GM21528 (cell line): ENCODE measurements at regions not wholly inside any gene's neighbourhood (a gene's known extent, or its start where the extent isn't known, plus 50 kb on each side); places are given as distances from the start of the nearest gene placed in this dataset.

ENCODE experiments used
- ATAC-seq: cut with Tn5 transposase; IDR thresholded peaks from one replicate; pipeline ENCODE4 v1.9.1; 2021; ENCODE audit warnings: mild to moderate bottlenecking, moderate library complexity; ENCODE audit not compliant: unreplicated experiment, low FRiP score

DNA sequence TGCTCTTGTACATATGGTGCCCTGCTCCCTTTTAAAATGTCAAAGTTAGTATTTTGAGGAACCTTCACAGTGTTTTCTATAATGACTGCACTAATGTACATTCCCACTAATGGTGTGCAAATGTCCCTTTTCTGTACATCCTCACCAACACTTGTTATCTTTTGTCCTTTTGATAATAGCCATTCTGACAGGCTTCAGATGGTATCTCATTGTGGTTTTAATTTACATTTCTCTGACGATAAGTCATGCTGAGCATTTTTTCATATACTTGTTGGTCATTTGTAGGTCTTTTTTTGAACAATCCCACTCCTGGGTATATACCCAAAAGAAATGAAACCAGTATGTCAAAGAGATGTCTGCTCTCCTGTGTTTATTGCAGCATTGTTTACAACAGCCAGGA is 268.3 kb downstream of the FBXO15 start:
- no peak for ATAC-seq

- no peak for ATAC-seq
These were observed 278.5 kb downstream of the FBXO15 start for GRCh38 chr18:73869182-73869581.

GRCh38 chr18:73861771-73862170 is 285.9 kb downstream of the FBXO15 start:
- ATAC-seq = no peak

GRCh38 chr18:73859837-73860397 is 287.7 kb downstream of the FBXO15 start:
- ATAC-seq = no peak

DNA sequence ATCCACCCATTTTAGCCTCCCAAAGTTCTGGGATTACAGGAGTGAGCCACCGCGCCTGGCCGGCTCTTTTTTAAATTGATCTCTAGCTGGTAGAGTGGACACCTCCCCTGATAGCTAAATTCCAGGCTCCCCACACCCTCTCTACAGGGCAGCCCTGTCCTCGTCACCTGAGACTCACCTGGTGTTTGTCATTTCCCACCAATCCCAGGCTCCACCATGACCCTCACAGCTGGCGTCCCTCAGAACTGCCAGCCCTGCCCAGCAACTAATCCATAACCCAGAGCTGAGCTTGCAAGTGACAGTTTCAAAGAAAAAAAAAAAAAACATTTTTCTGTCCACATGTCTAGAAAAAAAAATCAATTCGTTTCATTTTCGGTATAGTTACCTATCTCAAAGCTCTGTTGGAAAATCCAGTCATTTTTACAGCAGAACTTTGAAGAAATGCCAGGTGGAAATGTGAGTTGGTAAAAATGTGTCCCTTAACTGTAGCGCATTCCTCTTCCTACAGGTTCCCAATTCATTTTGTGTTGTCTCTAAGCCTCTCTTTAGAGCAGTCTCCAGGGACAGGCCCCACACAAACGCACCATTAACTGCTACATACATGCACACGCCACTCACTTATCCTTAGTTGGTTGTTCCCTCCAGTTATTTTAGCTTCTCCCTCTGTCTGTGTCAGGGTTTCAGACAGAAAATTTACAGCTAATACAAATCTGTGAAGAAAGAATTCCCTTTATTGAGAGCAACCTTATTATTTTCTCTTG is 294.7 kb downstream of the FBXO15 start:
- no peak for ATAC-seq

- no peak for ATAC-seq
These were observed 296.9 kb downstream of the FBXO15 start for GRCh38 chr18:73850782-73851181.

- no peak for ATAC-seq
These were observed 299.0 kb downstream of the FBXO15 start for GRCh38 chr18:73848656-73849055.

GRCh38 chr18:73843455-73843854 is 304.2 kb downstream of the FBXO15 start:
- ATAC-seq = no peak

GRCh38 chr18:73842795-73843394 is 304.7 kb downstream of the FBXO15 start:
- peak; percentile 87 for ATAC-seq

DNA sequence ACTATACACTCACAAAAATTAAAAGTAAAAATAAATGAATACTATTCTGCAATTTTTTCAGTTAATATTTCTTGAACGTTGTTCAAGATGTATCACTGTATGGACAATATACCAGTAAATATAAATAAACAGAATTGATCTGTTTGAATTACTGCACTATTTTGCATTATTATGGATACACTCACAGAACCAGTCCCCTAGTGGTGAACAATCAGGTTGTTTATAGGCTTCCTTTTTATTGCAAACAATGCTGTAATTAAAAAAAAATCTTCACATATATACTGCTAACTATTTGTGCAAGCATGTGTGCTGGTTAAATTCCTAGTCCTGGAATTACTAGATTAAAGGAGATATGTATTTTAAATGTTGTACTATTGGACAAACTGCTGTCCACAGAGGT is 306.0 kb downstream of the FBXO15 start:
- no peak for ATAC-seq

DNA sequence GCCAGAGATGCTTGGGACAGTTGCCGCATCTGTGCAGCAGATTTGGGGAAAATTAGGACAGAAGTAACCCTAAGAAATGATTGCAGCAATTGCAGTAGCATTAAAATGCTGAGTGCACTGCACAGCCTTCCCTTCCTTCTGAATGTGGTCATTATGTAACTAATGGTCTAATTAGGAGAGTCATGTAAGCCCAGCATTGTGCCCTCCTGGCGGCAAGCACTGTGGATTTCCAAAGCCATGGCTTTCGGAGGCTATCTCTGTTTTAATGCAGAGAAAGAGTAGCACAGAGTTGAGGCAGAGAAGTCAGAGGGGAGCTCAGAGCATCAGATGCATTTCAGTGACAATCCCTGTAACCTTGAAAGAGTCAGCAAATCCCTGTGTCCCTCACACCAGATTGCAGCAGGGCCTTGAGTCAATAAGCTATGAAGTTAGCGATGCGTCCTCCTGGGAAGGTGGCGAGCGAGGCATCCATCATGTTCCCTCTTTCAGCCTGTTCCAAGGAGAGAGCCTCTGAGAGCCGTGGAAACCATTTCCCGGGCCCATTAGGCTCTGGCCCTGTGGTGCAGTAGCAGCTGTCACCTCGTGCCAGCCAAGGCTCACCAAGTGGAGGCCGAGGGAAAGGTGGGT is 307.2 kb downstream of the FBXO15 start:
- ATAC-seq = no peak

DNA sequence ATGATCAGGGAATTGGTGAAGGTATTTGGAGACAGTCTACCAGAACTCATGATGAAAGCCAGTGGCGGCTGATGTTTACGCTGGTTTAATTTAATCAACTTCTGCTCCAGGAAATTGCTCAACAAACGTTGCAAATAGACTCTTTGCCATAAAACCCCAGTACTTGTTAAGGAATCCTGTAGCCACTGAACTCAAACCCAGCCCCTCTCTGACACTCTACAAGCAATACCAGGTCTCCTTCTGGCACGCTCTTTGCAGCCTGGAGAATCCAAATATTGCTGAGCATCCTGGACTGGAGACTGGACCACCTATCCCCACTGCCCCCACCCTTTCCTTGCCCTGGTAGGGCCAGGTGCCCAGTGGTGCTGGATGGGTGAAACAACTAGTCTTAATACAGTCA is 308.2 kb downstream of the FBXO15 start:
- no peak for ATAC-seq

DNA sequence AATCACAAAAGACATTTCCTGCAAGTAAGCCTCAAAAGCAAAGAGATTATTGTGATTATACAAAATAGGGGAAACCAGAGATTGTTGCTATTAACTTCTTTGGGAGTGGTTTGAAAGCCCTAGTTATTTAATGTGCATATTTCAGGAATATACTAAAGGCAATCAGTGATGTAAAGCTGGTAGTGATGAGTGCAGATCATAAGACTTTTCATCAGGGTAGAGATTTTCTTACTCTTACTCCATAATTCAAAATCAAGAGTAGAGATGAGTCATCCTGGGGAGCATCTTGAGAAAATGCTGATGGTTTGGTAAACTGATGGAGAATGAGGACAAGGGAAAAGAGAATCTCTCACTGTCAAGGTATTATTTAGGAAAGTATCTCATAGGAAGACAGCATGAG is 309.5 kb downstream of the FBXO15 start:
- no peak for ATAC-seq

DNA sequence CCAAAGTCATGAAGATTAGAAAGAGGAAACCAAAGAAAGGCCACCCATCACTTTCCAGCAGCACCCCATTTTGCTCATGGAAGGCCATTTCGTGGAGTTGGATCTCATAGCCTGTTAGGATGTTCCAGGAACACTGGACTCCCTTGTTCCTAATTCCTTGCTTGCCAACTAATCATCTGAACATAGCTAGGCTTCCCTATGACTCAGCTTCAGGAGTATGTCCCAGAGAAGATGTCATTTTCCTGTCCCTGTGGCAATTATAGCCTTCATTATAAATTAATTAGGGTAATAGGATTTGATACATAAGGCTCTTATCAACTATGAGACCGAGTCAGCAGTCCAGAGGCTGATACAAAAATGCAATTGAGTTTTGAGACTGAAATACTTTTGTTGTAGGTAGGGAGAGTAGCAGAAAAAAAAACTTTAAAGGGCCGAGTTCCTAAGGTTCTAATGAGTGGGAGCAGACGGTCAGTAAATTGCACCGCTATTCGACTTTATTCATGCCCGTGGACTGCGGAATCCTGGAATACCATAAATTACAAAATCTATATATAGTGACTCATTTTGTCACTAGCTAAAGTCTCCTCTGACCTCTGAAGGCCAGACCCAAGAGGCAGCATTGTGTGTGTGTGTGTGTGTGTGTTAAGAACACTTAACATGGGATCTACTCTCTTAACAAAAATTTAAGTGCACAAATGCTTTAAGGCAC is 311.8 kb downstream of the FBXO15 start:
- ATAC-seq = no peak

- ATAC-seq = no peak
These were observed 312.6 kb downstream of the FBXO15 start for GRCh38 chr18:73835039-73835438.

- no peak for ATAC-seq
These were observed 315.9 kb downstream of the FBXO15 start for GRCh38 chr18:73831688-73832087.

- no peak for ATAC-seq
These were observed 318.5 kb downstream of the FBXO15 start for GRCh38 chr18:73829146-73829545.

GRCh38 chr18:73827801-73828200 is 319.8 kb downstream of the FBXO15 start:
- ATAC-seq = no peak

DNA sequence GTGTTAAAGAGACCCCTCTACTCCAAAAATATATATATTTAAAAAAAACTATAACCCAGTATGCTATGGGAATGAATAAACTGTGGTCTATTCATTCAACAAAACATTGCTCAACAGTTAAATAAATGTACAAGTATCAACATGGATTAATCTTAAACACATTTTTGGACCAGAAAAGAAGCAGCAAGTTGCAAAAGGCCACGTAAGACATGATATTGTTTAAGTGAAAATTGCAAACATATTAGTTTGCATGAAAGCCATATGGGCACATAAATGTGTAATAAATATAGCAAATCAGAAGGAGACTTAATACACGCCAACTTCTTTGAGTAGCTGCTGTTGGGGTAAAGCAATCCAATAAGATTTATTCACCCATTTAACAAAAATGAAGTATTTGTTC is 321.5 kb downstream of the FBXO15 start:
- ATAC-seq = no peak

- ATAC-seq = no peak
These were observed 323.0 kb downstream of the FBXO15 start for GRCh38 chr18:73824671-73825070.

DNA sequence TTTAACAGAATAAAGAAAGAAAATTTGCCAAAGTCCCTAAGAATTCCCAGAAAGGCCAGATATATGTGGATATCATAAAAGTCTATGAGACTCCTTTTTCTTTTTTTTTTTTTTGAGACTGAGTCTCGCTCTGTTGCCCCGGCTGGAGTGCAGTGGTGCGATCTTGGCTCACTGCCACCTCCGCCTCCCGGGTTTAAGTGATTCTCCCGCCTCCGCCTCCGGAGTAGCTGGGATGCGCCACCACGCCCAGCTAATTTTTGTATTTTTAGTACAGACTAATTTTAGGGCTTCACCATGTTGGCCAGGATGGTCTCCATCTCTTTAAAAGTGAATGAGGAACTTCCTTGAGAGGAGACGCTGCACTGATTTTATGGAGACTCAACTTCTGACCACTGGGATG is 335.2 kb downstream of the FBXO15 start:
- ATAC-seq = no peak
